GM10266 (cell line): ENCODE measurements at regions not wholly inside any gene's neighbourhood (a gene's known extent, or its start where the extent isn't known, plus 50 kb on each side); places are given as distances from the start of the nearest gene placed in this dataset.

Experiments used
- DNase-seq: peaks from one replicate; pipeline ENCODE4 v3.0.0; 2012; ENCODE audit errors: extremely low spot score
- TF ChIP-seq, protein P1 (sequence below): IDR thresholded peaks from 2 replicates; pipeline ENCODE4 v1.5.1; 2012; ENCODE audit warnings: mild to moderate bottlenecking, low read depth; ENCODE audit not compliant: control insufficient read depth, insufficient read depth; ENCODE audit errors: missing control alignments

DNA sequence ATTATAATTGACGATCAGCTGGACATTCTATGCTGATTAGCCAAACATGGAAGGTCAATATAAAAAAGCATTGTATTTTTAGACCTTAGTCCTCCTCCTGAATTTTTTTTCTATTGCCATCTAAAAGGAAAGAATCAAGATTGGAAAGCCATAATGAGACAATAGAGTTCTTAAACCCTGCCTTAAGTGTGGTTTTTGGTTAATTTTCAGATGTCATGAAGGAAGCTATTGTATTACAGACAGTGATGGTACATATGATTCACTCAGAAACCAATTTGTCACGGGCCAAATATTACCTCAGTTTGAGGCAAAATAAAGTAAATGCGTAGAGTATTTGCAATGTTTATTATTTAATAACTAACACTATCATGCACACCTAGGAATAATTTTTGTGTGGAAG lies 1164.0 kb upstream of the RAG2 start:
- no peak for DNase-seq
- TF ChIP-seq, protein P1, sequence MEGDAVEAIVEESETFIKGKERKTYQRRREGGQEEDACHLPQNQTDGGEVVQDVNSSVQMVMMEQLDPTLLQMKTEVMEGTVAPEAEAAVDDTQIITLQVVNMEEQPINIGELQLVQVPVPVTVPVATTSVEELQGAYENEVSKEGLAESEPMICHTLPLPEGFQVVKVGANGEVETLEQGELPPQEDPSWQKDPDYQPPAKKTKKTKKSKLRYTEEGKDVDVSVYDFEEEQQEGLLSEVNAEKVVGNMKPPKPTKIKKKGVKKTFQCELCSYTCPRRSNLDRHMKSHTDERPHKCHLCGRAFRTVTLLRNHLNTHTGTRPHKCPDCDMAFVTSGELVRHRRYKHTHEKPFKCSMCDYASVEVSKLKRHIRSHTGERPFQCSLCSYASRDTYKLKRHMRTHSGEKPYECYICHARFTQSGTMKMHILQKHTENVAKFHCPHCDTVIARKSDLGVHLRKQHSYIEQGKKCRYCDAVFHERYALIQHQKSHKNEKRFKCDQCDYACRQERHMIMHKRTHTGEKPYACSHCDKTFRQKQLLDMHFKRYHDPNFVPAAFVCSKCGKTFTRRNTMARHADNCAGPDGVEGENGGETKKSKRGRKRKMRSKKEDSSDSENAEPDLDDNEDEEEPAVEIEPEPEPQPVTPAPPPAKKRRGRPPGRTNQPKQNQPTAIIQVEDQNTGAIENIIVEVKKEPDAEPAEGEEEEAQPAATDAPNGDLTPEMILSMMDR = no peak

DNA sequence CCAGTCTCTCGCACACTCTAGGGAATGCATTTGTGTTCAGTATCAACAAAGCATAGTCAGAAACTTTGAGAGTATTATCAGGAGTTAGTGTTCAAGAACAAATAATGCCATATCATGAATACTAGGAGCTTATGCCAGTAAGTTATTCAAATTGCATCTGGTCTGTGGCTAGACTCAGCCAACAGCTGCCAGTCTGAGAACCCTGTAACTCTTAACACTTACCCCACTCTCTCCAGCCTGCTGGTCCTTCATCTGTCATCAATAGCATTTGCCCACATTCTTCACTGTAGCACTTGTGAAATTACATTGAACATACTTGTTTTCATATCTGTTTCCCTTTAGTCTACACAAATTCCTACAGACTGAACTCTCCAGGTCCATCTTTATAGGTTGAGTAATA lies 1157.5 kb upstream of the RAG2 start:
- TF ChIP-seq, protein P1 = no peak
- no peak for DNase-seq

DNA sequence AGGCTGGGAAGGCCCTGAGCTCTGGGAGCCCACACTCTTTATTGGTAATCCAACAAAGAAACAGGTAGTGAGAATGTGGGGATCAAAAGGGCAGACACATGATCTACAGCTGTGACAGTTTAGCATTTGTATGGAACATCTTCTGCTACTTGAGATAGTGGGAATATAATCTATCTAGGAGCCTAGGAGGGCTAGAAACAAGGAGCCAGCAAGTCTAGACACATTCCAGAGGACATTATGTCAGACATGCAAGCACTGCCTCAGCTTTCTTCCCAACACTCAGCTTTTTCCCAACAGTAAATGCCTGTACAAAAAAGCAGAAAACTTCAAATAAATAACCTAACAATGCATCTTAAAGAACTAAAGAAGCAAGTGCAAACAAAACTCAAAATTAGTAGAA lies 1150.6 kb upstream of the RAG2 start:
- DNase-seq = no peak
- TF ChIP-seq, protein P1 = no peak

DNA sequence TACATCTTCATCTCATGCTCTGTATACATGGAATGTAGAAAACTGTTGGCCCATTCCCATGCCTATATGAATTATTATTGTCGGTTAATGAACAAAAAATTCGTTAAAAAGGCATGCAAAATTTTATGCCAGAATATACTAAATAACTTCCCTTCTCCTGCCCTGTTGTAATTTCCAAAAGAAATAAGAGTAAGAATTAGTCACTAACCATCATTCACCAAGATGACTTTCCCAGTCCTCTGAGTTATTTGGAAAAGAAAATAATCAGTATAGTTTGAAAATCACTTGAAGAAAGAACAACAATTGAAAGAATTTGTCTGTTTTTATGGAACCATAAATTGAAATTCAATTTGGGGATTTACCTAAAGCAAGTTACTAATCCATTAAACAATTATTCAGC lies 1149.1 kb upstream of the RAG2 start:
- TF ChIP-seq, protein P1 = no peak

DNA sequence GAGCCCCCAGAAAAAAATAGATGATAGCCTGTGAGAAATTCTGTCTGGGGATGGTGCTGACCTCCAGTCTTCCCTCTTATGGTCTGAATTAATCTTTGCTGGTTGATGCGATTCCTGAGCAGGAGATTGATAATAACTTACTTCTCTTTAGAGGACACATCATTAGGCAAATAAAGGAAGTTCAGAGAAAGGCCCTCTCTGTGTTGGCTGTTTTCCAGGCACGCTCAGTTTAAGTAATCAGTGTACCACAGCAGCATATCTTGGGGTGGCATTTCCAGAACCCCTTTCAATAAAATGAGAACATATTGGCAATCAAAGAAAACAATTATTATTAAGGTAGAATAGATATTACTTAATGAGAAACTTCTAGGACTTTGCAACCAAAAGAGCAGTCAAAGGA lies 1129.3 kb upstream of the RAG2 start:
- no peak for DNase-seq
- TF ChIP-seq, protein P1 = no peak

More for the DNA sequence above, 1149.1 kb upstream of the RAG2 start:
- DNase-seq = no peak

DNA sequence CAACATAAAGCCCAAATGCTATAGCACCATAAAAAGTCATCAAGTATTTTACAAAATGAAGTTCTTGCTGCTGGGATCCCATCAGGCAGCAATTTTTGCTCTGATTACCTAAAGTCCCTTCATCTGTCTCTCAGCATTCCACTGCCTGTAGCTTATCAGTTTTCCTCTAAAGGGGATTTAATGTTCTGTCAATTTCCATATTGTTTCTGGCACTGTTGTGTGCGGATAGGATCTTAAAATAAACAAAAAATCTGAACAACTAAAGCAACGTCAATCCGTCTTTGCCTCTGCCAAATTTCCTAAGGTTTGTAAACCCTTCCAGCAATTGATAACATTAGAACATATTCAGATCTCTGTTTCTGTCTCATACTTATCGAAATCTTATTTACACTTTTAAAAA lies 1126.3 kb upstream of the RAG2 start:
- TF ChIP-seq, protein P1 = no peak
- no peak for DNase-seq

DNA sequence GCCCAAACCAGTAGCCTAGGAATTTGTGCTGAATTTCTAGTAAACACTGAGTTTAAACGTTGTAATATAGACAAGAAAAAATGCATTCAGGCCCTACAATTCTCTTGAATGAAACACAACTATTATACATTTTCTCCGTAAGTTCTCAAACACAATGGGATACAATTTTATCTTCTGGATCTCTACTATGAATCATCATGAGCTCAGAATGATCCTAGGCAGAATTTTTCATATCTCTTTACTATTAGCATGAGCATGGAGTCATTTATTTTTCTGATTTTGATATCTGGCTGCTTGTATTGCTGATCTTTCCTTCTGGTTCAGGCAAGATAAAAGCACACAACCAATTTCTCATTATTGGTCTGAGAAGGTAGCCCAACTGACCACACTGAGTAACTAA lies 1123.4 kb upstream of the RAG2 start:
- DNase-seq = no peak
- TF ChIP-seq, protein P1 = no peak
